Trophoblast cell (in vitro differentiated cells and primary cell): ENCODE measurements at regions not wholly inside any gene's neighbourhood (a gene's known extent, or its start where the extent isn't known, plus 50 kb on each side); places are given as distances from the start of the nearest gene placed in this dataset.

Source experiments
- DNase-seq, 2 donors: peaks; one replicate each; pipeline ENCODE4 v3.0.0-alpha.2; 2016
- H2AFZ ChIP-seq: 2 replicates; pipeline ENCODE4 v1.6.1; 2013; ENCODE audit warnings: low read length, moderate library complexity, mild to moderate bottlenecking; ENCODE audit not compliant: insufficient read depth, poor library complexity
- H2AK5ac ChIP-seq: 2 replicates; pipeline ENCODE4 v1.6.1; 2013; ENCODE audit warnings: mild to moderate bottlenecking, low read length
- H2BK120ac ChIP-seq: 2 replicates; pipeline ENCODE4 v1.6.1; 2013; ENCODE audit warnings: low read length, mild to moderate bottlenecking, moderate library complexity; ENCODE audit not compliant: insufficient read depth, poor library complexity
- H2BK12ac ChIP-seq: 2 replicates; pipeline ENCODE4 v1.6.1; 2013; ENCODE audit warnings: mild to moderate bottlenecking, low read length, moderate library complexity
- H2BK5ac ChIP-seq: 2 replicates; pipeline ENCODE4 v1.6.1; 2013; ENCODE audit warnings: low read length, low read depth, moderate library complexity, mild to moderate bottlenecking; ENCODE audit not compliant: poor library complexity
- H3K14ac ChIP-seq: 2 replicates; pipeline ENCODE4 v1.6.1; 2013; ENCODE audit warnings: mild to moderate bottlenecking, low read length
- H3K18ac ChIP-seq: 2 replicates; pipeline ENCODE4 v1.6.1; 2013; ENCODE audit warnings: mild to moderate bottlenecking, low read length
- H3K23ac ChIP-seq: 2 replicates; pipeline ENCODE4 v1.6.1; 2013; ENCODE audit warnings: low read length
- H3K27ac ChIP-seq: 2 replicates; pipeline ENCODE4 v1.5.1; 2013; ENCODE audit warnings: low read depth, mild to moderate bottlenecking, inconsistent platforms, low read length, moderate library complexity
- H3K27me3 ChIP-seq: 2 replicates; pipeline ENCODE4 v1.6.1; 2013; ENCODE audit warnings: inconsistent platforms, mild to moderate bottlenecking, low read length, moderate library complexity; ENCODE audit not compliant: insufficient read depth
- H3K36me3 ChIP-seq, 2 experiments: 1 replicate in 1 of 2; 2 replicates in 1 of 2; pipeline ENCODE4 v1.6.1; 2013; ENCODE audit warnings: low read length in 2 of 2, mild to moderate bottlenecking in 2 of 2, moderate library complexity in 1 of 2; ENCODE audit not compliant: insufficient read depth in 2 of 2, control insufficient read depth in 1 of 2
- H3K4ac ChIP-seq: 2 replicates; pipeline ENCODE4 v1.6.1; 2013; ENCODE audit warnings: low read depth, mild to moderate bottlenecking, low read length, moderate library complexity
- H3K4me1 ChIP-seq, 2 experiments: 1 replicate in 1 of 2; 2 replicates in 1 of 2; pipeline ENCODE4 v1.6.1; 2013; ENCODE audit warnings: low read length in 2 of 2, mild to moderate bottlenecking in 2 of 2, moderate library complexity in 1 of 2; ENCODE audit not compliant: insufficient read depth in 2 of 2, control insufficient read depth in 1 of 2
- H3K4me2 ChIP-seq: 2 replicates; pipeline ENCODE4 v1.6.1; 2013; ENCODE audit warnings: inconsistent platforms, mild to moderate bottlenecking, low read length, moderate library complexity
- H3K4me3 ChIP-seq: 2 replicates; pipeline ENCODE4 v1.5.1; 2013; ENCODE audit warnings: mild to moderate bottlenecking, low read depth, low read length, inconsistent platforms
- H3K79me1 ChIP-seq: one replicate; pipeline ENCODE4 v1.6.1; 2013; ENCODE audit warnings: low read length
- H3K79me2 ChIP-seq: 2 replicates; pipeline ENCODE4 v1.6.1; 2013; ENCODE audit warnings: low read length, mild to moderate bottlenecking; ENCODE audit not compliant: control insufficient read depth, insufficient read depth, poor library complexity
- H3K9ac ChIP-seq: 2 replicates; pipeline ENCODE4 v1.6.1; 2013; ENCODE audit warnings: mild to moderate bottlenecking, low read length
- H3K9me3 ChIP-seq: 2 replicates; pipeline ENCODE4 v1.6.1; 2013; ENCODE audit warnings: low read depth, mild to moderate bottlenecking, control low read depth, inconsistent platforms, low read length; ENCODE audit not compliant: insufficient read depth
- H4K12ac ChIP-seq: 2 replicates; pipeline ENCODE4 v1.6.1; 2013; ENCODE audit warnings: low read depth, mild to moderate bottlenecking, low read length, moderate library complexity
- H4K8ac ChIP-seq: 2 replicates; pipeline ENCODE4 v1.6.1; 2013; ENCODE audit warnings: low read depth, mild to moderate bottlenecking, low read length, moderate library complexity
- H4K91ac ChIP-seq: one replicate; pipeline ENCODE4 v1.6.1; 2013; ENCODE audit warnings: low read depth, mild to moderate bottlenecking, low read length, moderate library complexity
- WGBS: extraction: QIAGEN DNeasy Blood & Tissue Kit; methylation state at CpG from one replicate; pipeline ENCODE4 v1.1.7; 2013; ENCODE audit warnings: missing lambda C conversion rate; ENCODE audit not compliant: insufficient read length, insufficient coverage; ENCODE audit errors: extremely low coverage; 5-methylcytosine and 5-hydroxymethylcytosine counted together

DNA sequence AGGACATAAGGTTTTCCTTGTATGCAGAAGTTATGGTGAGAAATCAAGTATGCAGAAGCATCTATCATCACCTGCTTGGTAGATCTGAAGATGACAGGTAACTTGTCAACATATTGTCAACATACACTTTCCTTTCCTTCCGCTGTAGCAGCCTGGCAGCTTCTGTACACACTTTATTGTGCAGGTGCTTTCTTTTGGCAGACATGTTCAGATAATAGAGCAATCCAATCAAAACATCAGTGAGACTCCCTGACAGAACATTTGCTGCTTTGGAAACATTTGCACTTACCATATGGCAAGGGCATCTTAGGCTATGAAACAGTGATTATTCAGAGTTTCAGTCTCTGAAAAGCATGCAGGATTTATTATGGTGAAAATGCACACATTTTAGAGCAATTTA, 161.1 kb upstream of the CDH12 start:
- H4K12ac ChIP-seq = no peak overlapping the region
- H3K27ac ChIP-seq = no peak overlapping the region
- H3K4ac ChIP-seq = no peak overlapping the region
- WGBS = no CpG with 5 or more reads among the region's 1 CpG
- H3K4me3 ChIP-seq = no peak overlapping the region
- no peak overlapping the region for H3K23ac ChIP-seq
- no peak overlapping the region for H3K14ac ChIP-seq
- H4K91ac ChIP-seq = no peak overlapping the region
- no peaks in the 10 kb centered on the region for H3K36me3 ChIP-seq
- H3K9me3 ChIP-seq = no peaks in the 10 kb centered on the region
- H2AK5ac ChIP-seq = no peak overlapping the region
- no peak overlapping the region for H4K8ac ChIP-seq
- H2BK12ac ChIP-seq = no peak overlapping the region
- no peak overlapping the region for H3K9ac ChIP-seq
- H3K27me3 ChIP-seq = no peaks in the 10 kb centered on the region
- no peak overlapping the region for H2AFZ ChIP-seq
- DNase-seq = no peak
- H3K4me1 ChIP-seq = no peaks in the 10 kb centered on the region
- H3K79me1 ChIP-seq = no peaks in the 10 kb centered on the region
- no peak overlapping the region for H3K18ac ChIP-seq
- H3K79me2 ChIP-seq = no peaks in the 10 kb centered on the region
- H2BK5ac ChIP-seq = no peak overlapping the region
- H3K4me2 ChIP-seq = no peak overlapping the region
- H2BK120ac ChIP-seq = no peak overlapping the region

- WGBS = 100% methylated on average over 2 of the region's 4 CpGs
- Histone ChIP-seq H4K91ac (no peak overlapping the region), H2BK12ac (no peak overlapping the region), H3K79me1 (no peaks in the 10 kb centered on the region), H4K8ac (no peak overlapping the region), H3K4me2 (no peak overlapping the region), H2BK5ac (no peak overlapping the region), H3K9me3 (no peaks in the 10 kb centered on the region), H3K14ac (no peak overlapping the region), H3K9ac (no peak overlapping the region), H3K4me3 (no peak overlapping the region), H4K12ac (no peak overlapping the region), H3K79me2 (no peaks in the 10 kb centered on the region), H2AFZ (no peak overlapping the region), H3K18ac (no peak overlapping the region), H3K4ac (no peak overlapping the region), H3K27ac (no peak overlapping the region), H2AK5ac (no peak overlapping the region), H2BK120ac (no peak overlapping the region), H3K23ac (no peak overlapping the region), H3K4me1 (no peaks in the 10 kb centered on the region), H3K36me3 (no peaks in the 10 kb centered on the region), H3K27me3 (no peaks in the 10 kb centered on the region)
- no peak for DNase-seq
Observed at GRCh38 chr5:23013395-23013998, 160.4 kb upstream of the CDH12 start.

GRCh38 chr5:23012842-23013241, 159.7 kb upstream of the CDH12 start:
- Histone ChIP-seq H3K9me3 (no peaks in the 10 kb centered on the region), H3K27ac (no peak overlapping the region), H2AFZ (no peak overlapping the region), H3K9ac (no peak overlapping the region), H3K36me3 (no peaks in the 10 kb centered on the region), H4K91ac (no peak overlapping the region), H3K4me1 (no peaks in the 10 kb centered on the region), H2BK12ac (no peak overlapping the region), H4K12ac (no peak overlapping the region), H4K8ac (no peak overlapping the region), H3K23ac (no peak overlapping the region), H3K4me2 (no peak overlapping the region), H2AK5ac (no peak overlapping the region), H3K14ac (no peak overlapping the region), H2BK5ac (no peak overlapping the region), H3K4ac (no peak overlapping the region), H2BK120ac (no peak overlapping the region), H3K4me3 (no peak overlapping the region), H3K18ac (no peak overlapping the region), H3K27me3 (no peaks in the 10 kb centered on the region), H3K79me1 (no peaks in the 10 kb centered on the region), H3K79me2 (no peaks in the 10 kb centered on the region)
- no CpG with 5 or more reads among the region's 5 CpGs for WGBS
- DNase-seq = no peak

DNA sequence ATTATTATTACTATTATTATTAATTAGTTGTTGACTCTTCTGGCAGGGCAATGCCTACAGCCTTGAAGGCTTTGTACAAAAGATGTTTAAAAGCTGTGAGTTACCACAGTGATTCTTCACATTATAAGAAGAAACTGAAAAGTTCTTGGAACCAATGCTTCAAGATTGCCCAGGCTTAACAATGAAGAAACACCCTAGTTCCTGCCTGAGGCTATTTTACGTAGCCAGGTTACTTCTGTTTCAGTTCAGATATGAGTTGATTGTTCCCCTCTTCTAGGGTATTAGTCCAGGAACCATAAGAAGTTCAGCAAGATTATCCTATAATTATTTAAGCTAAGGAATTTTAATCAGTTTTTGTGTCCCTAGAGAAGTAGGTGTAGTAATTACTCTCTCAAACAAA, 154.6 kb upstream of the CDH12 start:
- Histone ChIP-seq H3K4me3 (no peak overlapping the region), H3K18ac (no peak overlapping the region), H3K79me2 (no peaks in the 10 kb centered on the region), H4K8ac (no peak overlapping the region), H4K12ac (no peak overlapping the region), H3K14ac (no peak overlapping the region), H3K36me3 (no peaks in the 10 kb centered on the region), H3K4me1 (no peaks in the 10 kb centered on the region), H2BK12ac (no peak overlapping the region), H3K9me3 (no peaks in the 10 kb centered on the region), H3K27ac (no peak overlapping the region), H2BK120ac (no peak overlapping the region), H3K23ac (no peak overlapping the region), H3K79me1 (no peaks in the 10 kb centered on the region), H2AFZ (no peak overlapping the region), H4K91ac (no peak overlapping the region), H2AK5ac (no peak overlapping the region), H3K4me2 (no peak overlapping the region), H2BK5ac (no peak overlapping the region), H3K9ac (no peak overlapping the region), H3K4ac (no peak overlapping the region), H3K27me3 (no peaks in the 10 kb centered on the region)
- DNase-seq = no peak
- WGBS = no CpG with 5 or more reads among the region's 1 CpG
